Upper lobe of left lung (tissue), 4 donors: ENCODE measurements at regions not wholly inside any gene's neighbourhood (a gene's known extent, or its start where the extent isn't known, plus 50 kb on each side); places are given as distances from the start of the nearest gene placed in this dataset.

Source experiments
- CTCF ChIP-seq, 6 experiments: fragments of 450-650 bp in 4 of 6; fragments of 200-600 bp in 2 of 6; sonication (generic) in 2 of 6; IDR thresholded peaks; one replicate each; pipeline ENCODE4 v1.5.1; 2016 to 2019; ENCODE audit warnings: antibody characterized with exemption in 6 of 6
- EP300 ChIP-seq, 4 donors: sonication (generic); formaldehyde crosslinking; IDR thresholded peaks; one replicate each; pipeline ENCODE4 v1.5.1; 2017; ENCODE audit warnings: antibody characterized with exemption in 4 of 4, control low read depth in 2 of 4
- POLR2A ChIP-seq, 4 donors: fragments of 450-650 bp; IDR thresholded peaks; one replicate each; pipeline ENCODE4 v1.5.1; 2016 to 2017; ENCODE audit warnings: antibody characterized with exemption in 4 of 4, mild to moderate bottlenecking in 2 of 4
- POLR2AphosphoS5 ChIP-seq, 2 donors: sonication (generic); formaldehyde crosslinking; IDR thresholded peaks; one replicate each; pipeline ENCODE4 v1.5.1; 2017; ENCODE audit warnings: antibody characterized with exemption in 2 of 2

GRCh38 chr4:53682196-53682595 is 90.9 kb upstream of the LNX1 start:
- TF ChIP-seq POLR2AphosphoS5 (IDR thresholded peaks at IDR 0.05) (no peak), EP300 (IDR thresholded peaks at IDR 0.05) (no peak), CTCF (IDR thresholded peaks at IDR 0.05) (no peak), POLR2A (IDR thresholded peaks at IDR 0.05) (no peak)
